ENCODE measurements at regions not wholly inside any gene's neighbourhood (a gene's known extent, or its start where the extent isn't known, plus 50 kb on each side); places are given as distances from the start of the nearest gene placed in this dataset.

- Histone ChIP-seq H3K79me2 (no peaks in the 10 kb centered on the region), H3K4me2 (no peak overlapping the region), H3K9me3 (ENCODE audit: low read depth) (no peaks in the 10 kb centered on the region), H3K36me3 (replicated peaks; ENCODE audit: insufficient read depth, low read depth) (no peaks in the 10 kb centered on the region), H3K9me2 (replicated peaks; ENCODE audit: insufficient read depth) (no peaks in the 10 kb centered on the region), H3K4me1 (ENCODE audit: insufficient read depth) (peaks cover 13% of the 10 kb centered on the region), H3K27me3 (no peaks in the 10 kb centered on the region), H2AFZ (no peak overlapping the region), H3K27ac (no peak overlapping the region), H4K20me1 (ENCODE audit: insufficient read depth, poor library complexity, severe bottlenecking) (no peaks in the 10 kb centered on the region), H3K4me3 (no peak overlapping the region)
- peak; percentile 1 for DNase-seq (ENCODE audit: low spot score)
- WGBS (ENCODE audit: low lambda C conversion rate, missing lambda C conversion rate) = 86% methylated on average over 13 of the region's 13 CpGs
- TF ChIP-seq EZH2phosphoT487 (IDR thresholded peaks at IDR 0.05; ENCODE audit: low read depth, severe bottlenecking, unreplicated experiment) = no peak
- TF ChIP-seq EZH2 (IDR thresholded peaks at IDR 0.05; ENCODE audit: borderline replicate concordance) = no peak
- no peak for TF ChIP-seq CTCF (IDR thresholded peaks at IDR 0.05; ENCODE audit: poor library complexity)
Observed at GRCh38 chr9:38229504-38230155, 160.6 kb upstream of the SHB start.

- Histone ChIP-seq H3K36me3 (replicated peaks; ENCODE audit: insufficient read depth, low read depth) (no peaks in the 10 kb centered on the region), H3K27ac (no peak overlapping the region), H2AFZ (no peak overlapping the region), H3K27me3 (no peaks in the 10 kb centered on the region), H3K9me2 (replicated peaks; ENCODE audit: insufficient read depth) (no peaks in the 10 kb centered on the region), H3K9me3 (ENCODE audit: low read depth) (no peaks in the 10 kb centered on the region), H3K4me1 (ENCODE audit: insufficient read depth) (peaks cover 13% of the 10 kb centered on the region), H3K79me2 (no peaks in the 10 kb centered on the region), H3K4me2 (no peak overlapping the region), H4K20me1 (ENCODE audit: insufficient read depth, poor library complexity, severe bottlenecking) (no peaks in the 10 kb centered on the region), H3K4me3 (no peak overlapping the region)
- no peak for TF ChIP-seq EZH2 (IDR thresholded peaks at IDR 0.05; ENCODE audit: borderline replicate concordance)
- no peak for TF ChIP-seq CTCF (IDR thresholded peaks at IDR 0.05; ENCODE audit: poor library complexity)
- TF ChIP-seq EZH2phosphoT487 (IDR thresholded peaks at IDR 0.05; ENCODE audit: low read depth, severe bottlenecking, unreplicated experiment) = no peak
- 59% methylated on average over 5 of the region's 5 CpGs for WGBS (ENCODE audit: low lambda C conversion rate, missing lambda C conversion rate)
- peak; percentile 3 for DNase-seq (ENCODE audit: low spot score)
Observed at GRCh38 chr9:38229104-38229500, 160.1 kb upstream of the SHB start.

GRCh38 chr9:38228331-38229103, 159.5 kb upstream of the SHB start:
- no peaks in the 10 kb centered on the region for H3K36me3 ChIP-seq (replicated peaks; ENCODE audit: insufficient read depth, low read depth)
- H3K27ac ChIP-seq = no peak overlapping the region
- 62% methylated on average over 13 of the region's 13 CpGs for WGBS (ENCODE audit: low lambda C conversion rate, missing lambda C conversion rate)
- peak; percentile 2 for DNase-seq (ENCODE audit: low spot score)
- H3K27me3 ChIP-seq = no peaks in the 10 kb centered on the region
- H3K79me2 ChIP-seq = no peaks in the 10 kb centered on the region
- H3K4me1 ChIP-seq (ENCODE audit: insufficient read depth) = peaks cover 13% of the 10 kb centered on the region
- H3K4me3 ChIP-seq = no peak overlapping the region
- H2AFZ ChIP-seq = no peak overlapping the region
- TF ChIP-seq EZH2phosphoT487 (IDR thresholded peaks at IDR 0.05; ENCODE audit: low read depth, severe bottlenecking, unreplicated experiment) (no peak), CTCF (IDR thresholded peaks at IDR 0.05; ENCODE audit: poor library complexity) (no peak)
- no peaks in the 10 kb centered on the region for H3K9me2 ChIP-seq (replicated peaks; ENCODE audit: insufficient read depth)
- H3K4me2 ChIP-seq = no peak overlapping the region
- no peaks in the 10 kb centered on the region for H4K20me1 ChIP-seq (ENCODE audit: insufficient read depth, poor library complexity, severe bottlenecking)
- H3K9me3 ChIP-seq (ENCODE audit: low read depth) = no peaks in the 10 kb centered on the region
